Mesothelial cell of epicardium (in vitro differentiated cells): ENCODE measurements at regions not wholly inside any gene's neighbourhood (a gene's known extent, or its start where the extent isn't known, plus 50 kb on each side); places are given as distances from the start of the nearest gene placed in this dataset.
"Not testable (repeated sequence)": the region's sequence is repeated elsewhere in the genome, so short reads cannot be mapped to it uniquely, and the experiment has no call there.

Experiments used
- DNase-seq, 2 experiments: peaks; one replicate each; pipeline ENCODE4 v3.0.0; 2021; ENCODE audit warnings: low spot score in 2 of 2; ENCODE audit not compliant: unreplicated experiment in 2 of 2
- H3K27ac Mint-ChIP-seq: 2 replicates; pipeline ENCODE4 v1.8.0; 2021; ENCODE audit warnings: mixed read lengths
- H3K27me3 Mint-ChIP-seq: 2 replicates; pipeline ENCODE4 v1.8.0; 2021; ENCODE audit warnings: low read depth, mixed read lengths
- H3K36me3 Mint-ChIP-seq: 2 replicates; pipeline ENCODE4 v1.8.0; 2021; ENCODE audit warnings: mixed read lengths
- H3K4me1 Mint-ChIP-seq: 2 replicates; pipeline ENCODE4 v1.8.0; 2021; ENCODE audit warnings: mixed read lengths
- H3K4me3 Mint-ChIP-seq: 2 replicates; pipeline ENCODE4 v1.8.0; 2021; ENCODE audit warnings: mild to moderate bottlenecking, moderate library complexity, mixed read lengths
- H3K9me3 Mint-ChIP-seq: 2 replicates; pipeline ENCODE4 v1.8.0; 2021; ENCODE audit warnings: mixed read lengths
- CTCF ChIP-seq: fragments of 200-600 bp; sonication (generic); IDR thresholded peaks from one replicate; pipeline ENCODE4 v1.5.0; 2021; ENCODE audit warnings: antibody characterized with exemption; ENCODE audit not compliant: unreplicated experiment

- no peaks in the 10 kb centered on the region for H3K36me3 Mint-ChIP-seq
- no peak overlapping the region for H3K4me3 Mint-ChIP-seq
- peak overlapping the region; percentile 75 for H3K27ac Mint-ChIP-seq
- H3K4me1 Mint-ChIP-seq: peaks cover 41% of the 10 kb centered on the region
- H3K9me3 Mint-ChIP-seq: peaks cover 9% of the 10 kb centered on the region
- H3K27me3 Mint-ChIP-seq: no peaks in the 10 kb centered on the region
- no peak for DNase-seq
- TF ChIP-seq CTCF: no peak
Measured at GRCh38 chr15:67948215-67948614, 105.9 kb upstream of the PIAS1 start.

DNA sequence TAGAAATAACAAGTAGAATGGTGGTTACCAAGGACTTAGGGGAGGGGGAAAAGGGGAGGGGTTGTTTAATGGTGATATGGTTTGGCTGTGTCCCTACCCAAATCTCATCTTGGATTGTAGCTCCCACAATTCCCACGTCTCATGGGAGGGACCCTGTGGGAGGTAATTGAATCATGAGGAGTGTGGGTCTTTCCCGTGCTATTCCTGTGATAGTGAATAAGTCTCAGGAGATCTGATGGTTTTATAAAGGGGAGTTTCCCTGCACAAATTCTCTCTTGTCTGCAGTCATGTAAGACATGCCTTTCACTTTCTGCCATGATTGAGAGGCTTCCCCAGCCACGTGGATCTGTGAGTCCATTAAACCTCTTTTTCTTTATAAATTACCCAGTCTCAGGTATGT lies 102.9 kb upstream of the PIAS1 start:
- peaks cover 37% of the 10 kb centered on the region for H3K4me1 Mint-ChIP-seq
- not testable (repeated sequence) for H3K27ac Mint-ChIP-seq, H3K4me3 Mint-ChIP-seq, H3K36me3 Mint-ChIP-seq, DNase-seq, H3K27me3 Mint-ChIP-seq
- peaks cover 14% of the 10 kb centered on the region for H3K9me3 Mint-ChIP-seq

DNA sequence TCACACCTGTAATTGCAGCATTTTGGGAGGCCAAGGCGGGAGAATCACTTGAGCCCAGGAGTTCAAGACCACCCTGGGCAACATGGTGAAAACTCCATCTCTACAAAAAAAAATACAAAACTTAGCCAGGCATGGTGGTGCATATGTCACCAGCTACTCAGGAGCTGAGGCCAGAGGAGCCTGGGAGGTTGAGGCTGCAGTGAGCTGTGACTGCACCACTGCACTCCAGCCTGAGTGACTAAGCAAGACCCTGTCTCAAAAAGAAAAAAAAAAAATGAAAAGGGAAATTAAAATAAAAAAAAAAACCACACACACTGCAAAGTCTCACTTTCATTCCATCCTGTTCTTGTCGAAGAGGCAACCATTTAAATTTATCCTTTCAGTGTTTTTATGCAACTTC lies 100.8 kb upstream of the PIAS1 start:
- H3K36me3 Mint-ChIP-seq: no peaks in the 10 kb centered on the region
- no peak for DNase-seq
- H3K27ac Mint-ChIP-seq: no peak overlapping the region
- H3K4me1 Mint-ChIP-seq: peaks cover 18% of the 10 kb centered on the region
- H3K27me3 Mint-ChIP-seq: no peaks in the 10 kb centered on the region
- H3K9me3 Mint-ChIP-seq: peaks cover 14% of the 10 kb centered on the region
- no peak overlapping the region for H3K4me3 Mint-ChIP-seq
- no peak for TF ChIP-seq CTCF

GRCh38 chr15:67955252-67955651 lies 98.9 kb upstream of the PIAS1 start:
- no peaks in the 10 kb centered on the region for H3K36me3 Mint-ChIP-seq
- no peak overlapping the region for H3K4me3 Mint-ChIP-seq
- H3K27ac Mint-ChIP-seq: peak overlapping the region; percentile 78
- H3K27me3 Mint-ChIP-seq: no peaks in the 10 kb centered on the region
- no peak for TF ChIP-seq CTCF
- H3K4me1 Mint-ChIP-seq: peaks cover 18% of the 10 kb centered on the region
- DNase-seq: no peak
- H3K9me3 Mint-ChIP-seq: peaks cover 14% of the 10 kb centered on the region

DNA sequence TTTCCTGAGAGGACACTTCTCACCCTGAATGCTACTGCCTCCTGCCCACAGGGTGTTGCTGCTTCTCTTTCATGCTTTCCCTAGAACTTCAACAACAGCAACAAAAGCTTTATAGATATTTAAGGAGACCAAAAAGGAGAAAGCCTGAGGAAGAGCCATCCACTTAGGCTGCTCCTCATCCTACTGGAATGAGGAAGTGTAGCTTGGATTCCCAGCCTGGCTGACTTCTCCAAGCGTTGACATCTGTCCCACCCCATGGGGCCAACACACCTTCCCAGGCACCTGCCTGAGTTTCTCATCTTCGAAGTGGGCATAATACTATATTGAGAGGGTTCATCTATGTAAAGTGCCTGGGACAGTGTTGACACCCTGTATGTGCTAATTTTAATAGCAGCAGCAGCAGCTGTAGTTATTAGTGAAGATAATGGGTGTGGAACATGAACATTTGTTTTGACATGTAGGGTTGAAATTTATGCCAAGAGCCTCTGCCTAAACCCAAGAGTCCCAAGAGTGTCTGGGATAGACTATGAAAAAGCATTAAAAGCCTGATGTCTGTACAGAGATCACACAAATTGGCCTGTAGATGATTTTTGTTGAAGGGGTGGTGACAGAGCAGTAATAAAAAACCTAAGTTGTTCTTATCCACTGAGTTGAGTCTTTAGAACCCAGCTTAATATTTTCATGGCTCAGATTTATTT lies 96.5 kb upstream of the PIAS1 start:
- Mint-ChIP-seq H3K27me3 (no peaks in the 10 kb centered on the region), H3K4me3 (no peak overlapping the region), H3K27ac (no peak overlapping the region), H3K36me3 (no peaks in the 10 kb centered on the region), H3K9me3 (peaks cover 8% of the 10 kb centered on the region), H3K4me1 (peaks cover 36% of the 10 kb centered on the region)
- no peak for DNase-seq
- TF ChIP-seq CTCF: no peak

DNA sequence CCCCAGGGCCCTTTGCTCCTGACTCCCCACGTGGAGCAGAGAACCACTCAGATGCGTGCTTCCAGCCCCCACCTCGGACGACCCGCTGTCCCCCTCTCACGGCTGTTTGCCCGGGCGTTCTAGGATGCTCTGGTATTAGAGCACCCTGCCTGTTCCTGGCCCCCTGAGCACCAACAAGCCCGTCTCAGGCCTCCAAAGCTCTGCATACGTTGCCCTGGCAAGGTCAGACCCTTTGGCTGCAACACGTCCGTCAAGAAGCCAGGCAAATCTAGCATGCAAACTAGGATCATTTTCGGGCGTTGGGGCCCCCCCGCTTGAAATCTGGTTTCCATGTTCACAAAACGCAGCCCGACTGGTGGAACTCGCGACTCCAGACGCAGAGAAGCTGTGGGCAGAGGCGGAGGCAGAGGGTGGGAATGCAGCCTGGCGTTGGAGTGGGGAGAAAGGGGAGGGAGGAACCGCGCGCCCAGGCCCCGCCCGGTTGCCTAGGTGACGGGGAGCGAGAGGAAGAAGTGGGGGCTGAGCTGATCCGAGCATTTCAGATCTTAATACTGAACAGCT lies 86.2 kb upstream of the PIAS1 start:
- H3K27me3 Mint-ChIP-seq: no peaks in the 10 kb centered on the region
- peak; percentile 62 to 82 for DNase-seq
- TF ChIP-seq CTCF: no peak
- H3K4me1 Mint-ChIP-seq: peaks cover 23% of the 10 kb centered on the region
- H3K9me3 Mint-ChIP-seq: peaks cover 8% of the 10 kb centered on the region
- no peaks in the 10 kb centered on the region for H3K36me3 Mint-ChIP-seq
- peak overlapping the region; percentile 83 for H3K27ac Mint-ChIP-seq
- peak overlapping the region; percentile 71 for H3K4me3 Mint-ChIP-seq
